Suprapubic skin (tissue), 4 donors: ENCODE measurements at regions not wholly inside any gene's neighbourhood (a gene's known extent, or its start where the extent isn't known, plus 50 kb on each side); places are given as distances from the start of the nearest gene placed in this dataset.

ENCODE experiments used
- POLR2A ChIP-seq, 2 donors: fragments of 450-650 bp; IDR thresholded peaks; one replicate each; pipeline ENCODE4 v1.6.1; 2017; ENCODE audit warnings: antibody characterized with exemption in 2 of 2, mild to moderate bottlenecking in 2 of 2, moderate library complexity in 2 of 2
- POLR2AphosphoS5 ChIP-seq, 3 donors: sonication (generic); formaldehyde crosslinking; IDR thresholded peaks; one replicate each; pipeline ENCODE4 v1.6.1; 2017; ENCODE audit warnings: antibody characterized with exemption in 3 of 3
- TF ChIP-seq, protein P1 (sequence below), 2 donors: fragments of 200-600 bp in 1 of 2; fragments of 450-650 bp in 1 of 2; sonication (generic) in 1 of 2; IDR thresholded peaks; one replicate each; pipeline ENCODE4 v1.5.1; 2016 to 2019; ENCODE audit warnings: antibody characterized with exemption in 2 of 2, mild to moderate bottlenecking in 1 of 2, moderate library complexity in 1 of 2

DNA sequence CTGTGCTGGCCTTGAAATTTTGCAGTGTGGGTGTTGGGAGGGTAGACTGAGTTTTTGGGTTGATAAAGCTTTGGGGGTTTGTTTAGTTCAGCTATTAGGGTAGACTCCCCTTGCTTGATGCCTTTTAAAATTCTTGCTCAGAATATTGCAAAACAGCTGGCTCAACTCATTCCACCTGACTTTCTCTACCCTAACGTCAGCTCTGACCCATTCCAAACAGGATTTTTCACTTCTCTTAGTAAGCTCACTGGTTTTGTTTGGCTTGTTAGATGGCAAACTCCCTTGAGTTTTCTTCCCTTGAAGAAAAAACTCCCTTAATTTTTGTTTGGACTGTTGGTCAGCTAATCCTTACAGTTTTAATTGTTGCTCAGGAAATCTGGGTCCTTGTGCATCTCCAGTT lies 195.1 kb upstream of the DTNA start:
- TF ChIP-seq POLR2AphosphoS5 (IDR thresholded peaks at IDR 0.05) (no peak), POLR2A (IDR thresholded peaks at IDR 0.05) (no peak)
- TF ChIP-seq, protein P1, sequence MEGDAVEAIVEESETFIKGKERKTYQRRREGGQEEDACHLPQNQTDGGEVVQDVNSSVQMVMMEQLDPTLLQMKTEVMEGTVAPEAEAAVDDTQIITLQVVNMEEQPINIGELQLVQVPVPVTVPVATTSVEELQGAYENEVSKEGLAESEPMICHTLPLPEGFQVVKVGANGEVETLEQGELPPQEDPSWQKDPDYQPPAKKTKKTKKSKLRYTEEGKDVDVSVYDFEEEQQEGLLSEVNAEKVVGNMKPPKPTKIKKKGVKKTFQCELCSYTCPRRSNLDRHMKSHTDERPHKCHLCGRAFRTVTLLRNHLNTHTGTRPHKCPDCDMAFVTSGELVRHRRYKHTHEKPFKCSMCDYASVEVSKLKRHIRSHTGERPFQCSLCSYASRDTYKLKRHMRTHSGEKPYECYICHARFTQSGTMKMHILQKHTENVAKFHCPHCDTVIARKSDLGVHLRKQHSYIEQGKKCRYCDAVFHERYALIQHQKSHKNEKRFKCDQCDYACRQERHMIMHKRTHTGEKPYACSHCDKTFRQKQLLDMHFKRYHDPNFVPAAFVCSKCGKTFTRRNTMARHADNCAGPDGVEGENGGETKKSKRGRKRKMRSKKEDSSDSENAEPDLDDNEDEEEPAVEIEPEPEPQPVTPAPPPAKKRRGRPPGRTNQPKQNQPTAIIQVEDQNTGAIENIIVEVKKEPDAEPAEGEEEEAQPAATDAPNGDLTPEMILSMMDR (IDR thresholded peaks at IDR 0.05): no peak
